Mammary epithelial cell (primary cell): ENCODE measurements at regions not wholly inside any gene's neighbourhood (a gene's known extent, or its start where the extent isn't known, plus 50 kb on each side); places are given as distances from the start of the nearest gene placed in this dataset.

Experiments
- EZH2 ChIP-seq: IDR thresholded peaks from 2 replicates; pipeline ENCODE4 v1.6.1; 2012; ENCODE audit warnings: low read length, inconsistent platforms, borderline replicate concordance
- TF ChIP-seq, protein P1 (sequence below), 2 donors: IDR thresholded peaks in 1 of 2; conservative IDR thresholded peaks in 1 of 2; 2 replicates each; pipeline ENCODE4 v1.5.1; 2011 to 2012; ENCODE audit warnings: inconsistent platforms in 2 of 2, low read length in 2 of 2, mild to moderate bottlenecking in 2 of 2, control low read depth in 1 of 2, low read depth in 1 of 2; ENCODE audit not compliant: insufficient read depth in 1 of 2; ENCODE audit errors: extremely low read depth in 1 of 2

DNA sequence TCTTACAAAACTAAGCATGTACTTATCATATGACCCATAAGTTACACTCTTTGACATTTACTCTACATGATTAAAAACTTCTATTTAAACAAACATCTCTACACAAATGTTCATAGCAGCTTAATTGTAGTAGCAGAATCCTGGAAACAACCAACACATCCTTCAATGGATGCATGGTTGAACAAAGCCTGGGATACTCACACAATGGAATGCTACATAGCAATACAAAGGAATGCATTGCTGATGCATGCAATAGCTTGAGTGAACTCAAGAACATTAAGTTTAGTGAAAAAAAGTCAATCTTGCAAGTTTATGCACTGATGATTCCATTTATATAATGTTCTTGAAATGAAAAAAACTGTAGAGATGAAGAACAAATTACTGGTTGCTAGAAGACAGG lies 686.9 kb downstream of the LRRIQ3 start:
- TF ChIP-seq, protein P1, sequence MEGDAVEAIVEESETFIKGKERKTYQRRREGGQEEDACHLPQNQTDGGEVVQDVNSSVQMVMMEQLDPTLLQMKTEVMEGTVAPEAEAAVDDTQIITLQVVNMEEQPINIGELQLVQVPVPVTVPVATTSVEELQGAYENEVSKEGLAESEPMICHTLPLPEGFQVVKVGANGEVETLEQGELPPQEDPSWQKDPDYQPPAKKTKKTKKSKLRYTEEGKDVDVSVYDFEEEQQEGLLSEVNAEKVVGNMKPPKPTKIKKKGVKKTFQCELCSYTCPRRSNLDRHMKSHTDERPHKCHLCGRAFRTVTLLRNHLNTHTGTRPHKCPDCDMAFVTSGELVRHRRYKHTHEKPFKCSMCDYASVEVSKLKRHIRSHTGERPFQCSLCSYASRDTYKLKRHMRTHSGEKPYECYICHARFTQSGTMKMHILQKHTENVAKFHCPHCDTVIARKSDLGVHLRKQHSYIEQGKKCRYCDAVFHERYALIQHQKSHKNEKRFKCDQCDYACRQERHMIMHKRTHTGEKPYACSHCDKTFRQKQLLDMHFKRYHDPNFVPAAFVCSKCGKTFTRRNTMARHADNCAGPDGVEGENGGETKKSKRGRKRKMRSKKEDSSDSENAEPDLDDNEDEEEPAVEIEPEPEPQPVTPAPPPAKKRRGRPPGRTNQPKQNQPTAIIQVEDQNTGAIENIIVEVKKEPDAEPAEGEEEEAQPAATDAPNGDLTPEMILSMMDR (conservative IDR thresholded peaks at IDR 0.05 in 1 of 2, IDR thresholded peaks at IDR 0.05 in 1 of 2; ENCODE audit: extremely low read depth in 1 of 2, insufficient read depth in 1 of 2, low read depth in 1 of 2, low read length in 2 of 2): no peak
- TF ChIP-seq EZH2: no peak
